HEK293 (cell line): ENCODE measurements at regions not wholly inside any gene's neighbourhood (a gene's known extent, or its start where the extent isn't known, plus 50 kb on each side); places are given as distances from the start of the nearest gene placed in this dataset.

Experiments used
- HOXA7 ChIP-seq: sonication (generic); formaldehyde crosslinking; IDR thresholded peaks from 2 replicates; pipeline ENCODE4 v1.8.1; 2022; ENCODE audit warnings: missing genetic modification reagents, borderline replicate concordance
- ZNF37A ChIP-seq: fragments of 450-650 bp; IDR thresholded peaks from 2 replicates; pipeline ENCODE4 v1.5.1; 2018; ENCODE audit warnings: missing biosample characterization, missing genetic modification characterization
- ZNF610 ChIP-seq: fragments of 450-650 bp; formaldehyde crosslinking; IDR thresholded peaks from 2 replicates; pipeline ENCODE4 v1.5.1; 2016; ENCODE audit warnings: missing biosample characterization, missing genetic modification characterization, borderline replicate concordance
- ZNF701 ChIP-seq: fragments of 450-650 bp; formaldehyde crosslinking; IDR thresholded peaks from 2 replicates; pipeline ENCODE4 v1.5.1; 2016; ENCODE audit warnings: missing biosample characterization, missing genetic modification characterization
- TF ChIP-seq, protein P1 (sequence below): fragments of 450-650 bp; IDR thresholded peaks from 2 replicates; pipeline ENCODE4 v1.5.1; 2018; ENCODE audit warnings: missing biosample characterization, missing genetic modification characterization
- TF ChIP-seq, protein P2 (sequence below): fragments of 450-650 bp; formaldehyde crosslinking; optimal IDR thresholded peaks from 2 replicates; pipeline ENCODE3; 2016; ENCODE audit warnings: missing biosample characterization, mild to moderate bottlenecking, missing genetic modification characterization
- TF ChIP-seq, protein P3 (sequence below): fragments of 450-650 bp; formaldehyde crosslinking; IDR thresholded peaks from 2 replicates; pipeline ENCODE4 v1.5.1; 2016; ENCODE audit warnings: missing biosample characterization, missing genetic modification characterization

DNA sequence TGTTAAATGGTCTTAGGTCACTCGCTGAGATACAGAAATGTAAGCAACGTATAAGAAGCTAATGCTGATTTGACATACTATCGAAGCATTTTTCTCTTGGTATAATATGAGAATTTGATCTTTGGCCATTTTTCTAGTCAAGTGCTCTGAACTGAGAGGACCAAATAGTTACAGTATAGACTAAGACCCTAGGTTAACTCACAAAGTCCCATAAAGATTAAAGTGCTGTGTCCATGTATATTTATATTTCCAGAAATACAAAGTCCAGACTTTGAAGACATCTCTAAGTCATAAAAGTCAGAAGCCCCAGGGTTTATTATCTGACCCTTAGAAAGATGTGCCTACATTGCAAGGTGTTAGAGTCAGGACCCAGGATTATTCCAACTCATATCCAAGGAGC, 752.4 kb upstream of the COX7C start:
- TF ChIP-seq ZNF610: no peak
- TF ChIP-seq, protein P1, sequence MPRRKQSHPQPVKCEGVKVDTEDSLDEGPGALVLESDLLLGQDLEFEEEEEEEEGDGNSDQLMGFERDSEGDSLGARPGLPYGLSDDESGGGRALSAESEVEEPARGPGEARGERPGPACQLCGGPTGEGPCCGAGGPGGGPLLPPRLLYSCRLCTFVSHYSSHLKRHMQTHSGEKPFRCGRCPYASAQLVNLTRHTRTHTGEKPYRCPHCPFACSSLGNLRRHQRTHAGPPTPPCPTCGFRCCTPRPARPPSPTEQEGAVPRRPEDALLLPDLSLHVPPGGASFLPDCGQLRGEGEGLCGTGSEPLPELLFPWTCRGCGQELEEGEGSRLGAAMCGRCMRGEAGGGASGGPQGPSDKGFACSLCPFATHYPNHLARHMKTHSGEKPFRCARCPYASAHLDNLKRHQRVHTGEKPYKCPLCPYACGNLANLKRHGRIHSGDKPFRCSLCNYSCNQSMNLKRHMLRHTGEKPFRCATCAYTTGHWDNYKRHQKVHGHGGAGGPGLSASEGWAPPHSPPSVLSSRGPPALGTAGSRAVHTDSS: no peak
- TF ChIP-seq, protein P2, sequence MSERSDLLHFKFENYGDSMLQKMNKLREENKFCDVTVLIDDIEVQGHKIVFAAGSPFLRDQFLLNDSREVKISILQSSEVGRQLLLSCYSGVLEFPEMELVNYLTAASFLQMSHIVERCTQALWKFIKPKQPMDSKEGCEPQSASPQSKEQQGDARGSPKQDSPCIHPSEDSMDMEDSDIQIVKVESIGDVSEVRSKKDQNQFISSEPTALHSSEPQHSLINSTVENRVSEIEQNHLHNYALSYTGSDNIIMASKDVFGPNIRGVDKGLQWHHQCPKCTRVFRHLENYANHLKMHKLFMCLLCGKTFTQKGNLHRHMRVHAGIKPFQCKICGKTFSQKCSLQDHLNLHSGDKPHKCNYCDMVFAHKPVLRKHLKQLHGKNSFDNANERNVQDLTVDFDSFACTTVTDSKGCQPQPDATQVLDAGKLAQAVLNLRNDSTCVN (tag by site-specific recombination): no peak
- TF ChIP-seq ZNF701 (tag by site-specific recombination): no peak
- TF ChIP-seq HOXA7 (CRISPR knock-in tag): no peak
- no peak for TF ChIP-seq ZNF37A (tag by site-specific recombination)
- TF ChIP-seq, protein P3, sequence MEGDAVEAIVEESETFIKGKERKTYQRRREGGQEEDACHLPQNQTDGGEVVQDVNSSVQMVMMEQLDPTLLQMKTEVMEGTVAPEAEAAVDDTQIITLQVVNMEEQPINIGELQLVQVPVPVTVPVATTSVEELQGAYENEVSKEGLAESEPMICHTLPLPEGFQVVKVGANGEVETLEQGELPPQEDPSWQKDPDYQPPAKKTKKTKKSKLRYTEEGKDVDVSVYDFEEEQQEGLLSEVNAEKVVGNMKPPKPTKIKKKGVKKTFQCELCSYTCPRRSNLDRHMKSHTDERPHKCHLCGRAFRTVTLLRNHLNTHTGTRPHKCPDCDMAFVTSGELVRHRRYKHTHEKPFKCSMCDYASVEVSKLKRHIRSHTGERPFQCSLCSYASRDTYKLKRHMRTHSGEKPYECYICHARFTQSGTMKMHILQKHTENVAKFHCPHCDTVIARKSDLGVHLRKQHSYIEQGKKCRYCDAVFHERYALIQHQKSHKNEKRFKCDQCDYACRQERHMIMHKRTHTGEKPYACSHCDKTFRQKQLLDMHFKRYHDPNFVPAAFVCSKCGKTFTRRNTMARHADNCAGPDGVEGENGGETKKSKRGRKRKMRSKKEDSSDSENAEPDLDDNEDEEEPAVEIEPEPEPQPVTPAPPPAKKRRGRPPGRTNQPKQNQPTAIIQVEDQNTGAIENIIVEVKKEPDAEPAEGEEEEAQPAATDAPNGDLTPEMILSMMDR (tag by site-specific recombination): no peak
